OCI-LY7 (cell line): ENCODE measurements at regions not wholly inside any gene's neighbourhood (a gene's known extent, or its start where the extent isn't known, plus 50 kb on each side); places are given as distances from the start of the nearest gene placed in this dataset.

Source experiments
- BruUV-seq: library from RNA; stranded (reverse); fragments of 400-500 nt; replicated peaks from 2 replicates; lab custom pipeline; 2021; lab: Mats Ljungman, UMichigan
- CTCF ChIA-PET: fragments of 300-600 bp; sonication (Branson Sonifier 250); formaldehyde crosslinking; loops from one replicate; lab custom pipeline; 2022; ENCODE audit warnings: antibody characterized with exemption; ENCODE audit not compliant: unreplicated experiment; lab: Charles Lee
- POLR2A ChIA-PET: fragments of 300-600 bp; sonication (Branson Sonifier 250); formaldehyde crosslinking; loops from one replicate; lab custom pipeline; 2022; ENCODE audit warnings: antibody characterized with exemption; lab: Charles Lee
- DNase-seq: peaks from one replicate; pipeline ENCODE4 v3.0.0-alpha.2; 2015; ENCODE audit warnings: low spot score
- H2AFZ ChIP-seq: fragments of 200-600 bp; sonication (generic), shearing (Covaris generic); 2 replicates; pipeline ENCODE4 v1.6.1; 2014; ENCODE audit warnings: mild to moderate bottlenecking, antibody characterized with exemption, low read length, moderate library complexity
- H3K27ac ChIP-seq: fragments of 200-600 bp; sonication (generic); 2 replicates; pipeline ENCODE4 v1.5.1; 2014; ENCODE audit warnings: mixed run types, low read depth, mild to moderate bottlenecking, moderate library complexity, low read length, inconsistent platforms; ENCODE audit not compliant: poor library complexity, severe bottlenecking
- H3K36me3 ChIP-seq: fragments of 200-600 bp; sonication (generic); 2 replicates; pipeline ENCODE4 v1.6.1; 2014; ENCODE audit warnings: mild to moderate bottlenecking, antibody characterized with exemption, low read length, moderate library complexity, mixed read lengths; ENCODE audit not compliant: insufficient read depth
- H3K4me1 ChIP-seq: fragments of 200-600 bp; sonication (generic); 2 replicates; pipeline ENCODE4 v1.5.1; 2014; ENCODE audit warnings: mild to moderate bottlenecking, low read length; ENCODE audit not compliant: insufficient read depth, poor library complexity, severe bottlenecking
- H3K4me2 ChIP-seq: fragments of 200-600 bp; sonication (generic); 2 replicates; pipeline ENCODE4 v1.6.1; 2014; ENCODE audit warnings: mild to moderate bottlenecking, low read length
- H3K4me3 ChIP-seq: fragments of 200-600 bp; sonication (generic); 2 replicates; pipeline ENCODE4 v1.5.1; 2014; ENCODE audit warnings: mild to moderate bottlenecking, low read depth, low read length; ENCODE audit not compliant: poor library complexity, severe bottlenecking
- H3K79me2 ChIP-seq: fragments of 200-600 bp; sonication (generic); 2 replicates; pipeline ENCODE4 v1.6.1; 2016; ENCODE audit warnings: low read depth, mild to moderate bottlenecking, low read length, moderate library complexity, mixed read lengths; ENCODE audit not compliant: insufficient read depth
- H3K9me2 ChIP-seq: fragments of 200-600 bp; sonication (generic); 2 replicates; pipeline ENCODE4 v1.6.1; 2016; ENCODE audit warnings: mild to moderate bottlenecking, low read length, mixed read lengths; ENCODE audit not compliant: insufficient read depth
- H3K9me3 ChIP-seq: fragments of 200-600 bp; sonication (generic); 2 replicates; pipeline ENCODE4 v1.6.1; 2014; ENCODE audit warnings: mild to moderate bottlenecking, mixed run types, low read length, mixed read lengths
- H4K20me1 ChIP-seq: fragments of 200-600 bp; sonication (generic); 2 replicates; pipeline ENCODE4 v1.6.1; 2014; ENCODE audit warnings: mild to moderate bottlenecking, antibody characterized with exemption, low read length, moderate library complexity, mixed read lengths; ENCODE audit not compliant: insufficient read depth
- EZH2phosphoT487 ChIP-seq: fragments of 200-600 bp; sonication (generic); IDR thresholded peaks from 2 replicates; pipeline ENCODE4 v1.6.1; 2018; ENCODE audit warnings: low read depth, borderline replicate concordance, mild to moderate bottlenecking, mixed run types, antibody characterized with exemption, low read length, moderate library complexity, mixed read lengths
- intact Hi-C: fragments of 100-400 bp; cut with micrococcal nuclease; formaldehyde crosslinking; loops from one replicate; pipeline ENCODE4 v1.10.0; 2022; ENCODE audit not compliant: unreplicated experiment
- TF ChIP-seq, protein P1 (sequence below): fragments of 200-600 bp; sonication (generic); conservative IDR thresholded peaks from 2 replicates; pipeline ENCODE4 v1.5.1; 2014; ENCODE audit warnings: mild to moderate bottlenecking, antibody characterized with exemption, low read length, moderate library complexity, mixed read lengths

GRCh38 chr7:16991551-16991950 is 109.8 kb upstream of the AGR3 start:
- POLR2A ChIA-PET = no interaction called here
- H3K79me2 ChIP-seq = no peaks in the 10 kb centered on the region
- H3K9me3 ChIP-seq = no peaks in the 10 kb centered on the region
- no peaks in the 10 kb centered on the region for H4K20me1 ChIP-seq
- TF ChIP-seq, protein P1, sequence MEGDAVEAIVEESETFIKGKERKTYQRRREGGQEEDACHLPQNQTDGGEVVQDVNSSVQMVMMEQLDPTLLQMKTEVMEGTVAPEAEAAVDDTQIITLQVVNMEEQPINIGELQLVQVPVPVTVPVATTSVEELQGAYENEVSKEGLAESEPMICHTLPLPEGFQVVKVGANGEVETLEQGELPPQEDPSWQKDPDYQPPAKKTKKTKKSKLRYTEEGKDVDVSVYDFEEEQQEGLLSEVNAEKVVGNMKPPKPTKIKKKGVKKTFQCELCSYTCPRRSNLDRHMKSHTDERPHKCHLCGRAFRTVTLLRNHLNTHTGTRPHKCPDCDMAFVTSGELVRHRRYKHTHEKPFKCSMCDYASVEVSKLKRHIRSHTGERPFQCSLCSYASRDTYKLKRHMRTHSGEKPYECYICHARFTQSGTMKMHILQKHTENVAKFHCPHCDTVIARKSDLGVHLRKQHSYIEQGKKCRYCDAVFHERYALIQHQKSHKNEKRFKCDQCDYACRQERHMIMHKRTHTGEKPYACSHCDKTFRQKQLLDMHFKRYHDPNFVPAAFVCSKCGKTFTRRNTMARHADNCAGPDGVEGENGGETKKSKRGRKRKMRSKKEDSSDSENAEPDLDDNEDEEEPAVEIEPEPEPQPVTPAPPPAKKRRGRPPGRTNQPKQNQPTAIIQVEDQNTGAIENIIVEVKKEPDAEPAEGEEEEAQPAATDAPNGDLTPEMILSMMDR = no peak
- TF ChIP-seq EZH2phosphoT487 = no peak
- no peaks in the 10 kb centered on the region for H3K36me3 ChIP-seq
- H3K9me2 ChIP-seq = no peaks in the 10 kb centered on the region
- no TSS peak for BruUV-seq
- H3K4me1 ChIP-seq = no peaks in the 10 kb centered on the region
- DNase-seq = no peak
- intact Hi-C loops = no loop called here
- H3K4me2 ChIP-seq = no peak overlapping the region
- H3K4me3 ChIP-seq = no peak overlapping the region
- CTCF ChIA-PET = no interaction called here
- no peak overlapping the region for H2AFZ ChIP-seq
- no peak overlapping the region for H3K27ac ChIP-seq

DNA sequence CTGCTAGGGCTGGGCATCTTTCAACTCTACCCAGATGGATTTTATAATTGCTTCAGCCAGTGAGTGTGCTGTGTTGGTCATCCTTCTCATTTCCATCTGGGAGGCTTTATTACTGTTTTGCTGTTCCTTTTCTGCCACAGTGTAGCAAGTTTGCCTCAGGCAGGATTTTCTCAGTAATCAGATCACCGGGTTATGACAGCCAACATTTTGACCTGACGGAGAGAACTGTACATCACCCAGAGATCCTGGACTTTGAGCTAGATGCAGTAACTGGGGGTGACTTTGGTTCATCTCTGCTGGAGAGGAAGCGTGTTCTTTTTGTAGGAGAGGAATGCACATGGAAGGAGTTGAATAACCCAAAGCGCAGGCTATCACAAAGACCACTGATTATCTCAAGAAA is 111.8 kb upstream of the AGR3 start:
- intact Hi-C loops = no loop called here
- no peaks in the 10 kb centered on the region for H3K4me1 ChIP-seq
- H4K20me1 ChIP-seq = no peaks in the 10 kb centered on the region
- no peak overlapping the region for H3K4me3 ChIP-seq
- no peaks in the 10 kb centered on the region for H3K36me3 ChIP-seq
- no peak overlapping the region for H2AFZ ChIP-seq
- no peak overlapping the region for H3K4me2 ChIP-seq
- ChIA-PET POLR2A (no interaction called here), CTCF (no interaction called here)
- no peak for DNase-seq
- H3K9me2 ChIP-seq = no peaks in the 10 kb centered on the region
- H3K79me2 ChIP-seq = no peaks in the 10 kb centered on the region
- H3K27ac ChIP-seq = no peak overlapping the region
- TF ChIP-seq, protein P1 = no peak
- no peak for TF ChIP-seq EZH2phosphoT487
- BruUV-seq = no TSS peak
- H3K9me3 ChIP-seq = no peaks in the 10 kb centered on the region

- Histone ChIP-seq H3K27ac (no peak overlapping the region), H3K9me3 (no peaks in the 10 kb centered on the region), H3K4me2 (no peak overlapping the region), H3K36me3 (no peaks in the 10 kb centered on the region), H4K20me1 (no peaks in the 10 kb centered on the region), H3K79me2 (no peaks in the 10 kb centered on the region), H3K4me1 (no peaks in the 10 kb centered on the region), H2AFZ (no peak overlapping the region), H3K9me2 (no peaks in the 10 kb centered on the region), H3K4me3 (no peak overlapping the region)
- intact Hi-C loops = no loop called here
- POLR2A ChIA-PET = interaction anchor here (0.8 kb wide), 1 partner anchor 370 kb away, joined by 3 read pairs; no protein-coding TSS in a partner anchor
- CTCF ChIA-PET = no interaction called here
- no TSS peak for BruUV-seq
- TF ChIP-seq, protein P1 = no peak
- no peak for TF ChIP-seq EZH2phosphoT487
- no peak for DNase-seq
These were observed 116.8 kb upstream of the AGR3 start for GRCh38 chr7:16998481-16999051.
